HG03103 (cell line): ENCODE measurements at regions not wholly inside any gene's neighbourhood (a gene's known extent, or its start where the extent isn't known, plus 50 kb on each side); places are given as distances from the start of the nearest gene placed in this dataset.
"Not testable (repeated sequence)": the region's sequence is repeated elsewhere in the genome, so short reads cannot be mapped to it uniquely, and the experiment has no call there.

ENCODE experiments used
- ATAC-seq: cut with Tn5 transposase; IDR thresholded peaks from one replicate; pipeline ENCODE4 v1.9.1; 2021; ENCODE audit warnings: low read depth; ENCODE audit not compliant: unreplicated experiment

- ATAC-seq = no peak
Measured at GRCh38 chr9:29176231-29176630, 1603.0 kb upstream of the C9orf72 start.

GRCh38 chr9:29176786-29177185 lies 1603.5 kb upstream of the C9orf72 start:
- ATAC-seq = no peak

- ATAC-seq = no peak
Measured at GRCh38 chr9:29183971-29184370, 1610.7 kb upstream of the C9orf72 start.

GRCh38 chr9:29188771-29189170 lies 1615.5 kb upstream of the C9orf72 start:
- not testable (repeated sequence) for ATAC-seq

GRCh38 chr9:29189221-29189620 lies 1615.9 kb upstream of the C9orf72 start:
- ATAC-seq = not testable (repeated sequence)

- no peak for ATAC-seq
Measured at GRCh38 chr9:29198861-29199260, 1625.6 kb upstream of the C9orf72 start.

GRCh38 chr9:29199975-29200374 lies 1626.7 kb upstream of the C9orf72 start:
- no peak for ATAC-seq

- ATAC-seq = no peak
Measured at GRCh38 chr9:29200650-29201049, 1627.4 kb upstream of the C9orf72 start.

- no peak for ATAC-seq
Measured at GRCh38 chr9:29203244-29203930, 1630.1 kb upstream of the C9orf72 start.

- ATAC-seq = no peak
Measured at GRCh38 chr9:29208670-29209069, 1635.4 kb upstream of the C9orf72 start.

GRCh38 chr9:29209748-29210291 lies 1636.5 kb upstream of the C9orf72 start:
- ATAC-seq = no peak

GRCh38 chr9:29211003-29211579 lies 1637.8 kb upstream of the C9orf72 start:
- ATAC-seq = no peak

GRCh38 chr9:29211580-29212396 lies 1638.5 kb upstream of the C9orf72 start:
- peak; percentile 92 for ATAC-seq

- no peak for ATAC-seq
Measured at GRCh38 chr9:29212397-29213387, 1639.4 kb upstream of the C9orf72 start.

GRCh38 chr9:29213417-29214153 lies 1640.3 kb upstream of the C9orf72 start, which contains the start of gene LINGO2:
LINGO2 (minus strand) TSS chr9:29213601.
- no peak for ATAC-seq

GRCh38 chr9:29214154-29214689 lies 1640.9 kb upstream of the C9orf72 start:
- no peak for ATAC-seq

GRCh38 chr9:29214690-29215253 lies 1641.5 kb upstream of the C9orf72 start:
- ATAC-seq = no peak

- ATAC-seq = no peak
Measured at GRCh38 chr9:29217966-29218365, 1644.7 kb upstream of the C9orf72 start.
